NCI-H2029 treated with DMSO at 0.1 percent for 48 hours (cell line): ENCODE measurements at regions not wholly inside any gene's neighbourhood (a gene's known extent, or its start where the extent isn't known, plus 50 kb on each side); places are given as distances from the start of the nearest gene placed in this dataset.

Experiments used
- DNase-seq: peaks from one replicate; lab custom pipeline; 2025; lab: John Stamatoyannopoulos, UW

- no peak for DNase-seq
Measured at GRCh38 chr16:73448970-73449369, 401.0 kb upstream of the ZFHX3 start.

GRCh38 chr16:73447846-73448245 is 399.9 kb upstream of the ZFHX3 start:
- DNase-seq, result no peak

GRCh38 chr16:73434621-73435020 is 386.7 kb upstream of the ZFHX3 start:
- no peak for DNase-seq

- DNase-seq, result no peak
Measured at GRCh38 chr16:73433731-73434307, 385.9 kb upstream of the ZFHX3 start.

GRCh38 chr16:73432850-73433730 is 385.2 kb upstream of the ZFHX3 start:
- DNase-seq, result no peak

GRCh38 chr16:73430138-73430537 is 382.2 kb upstream of the ZFHX3 start:
- DNase-seq, result no peak

- no peak for DNase-seq
Measured at GRCh38 chr16:73428121-73428520, 380.2 kb upstream of the ZFHX3 start.

GRCh38 chr16:73427164-73427563 is 379.2 kb upstream of the ZFHX3 start:
- DNase-seq, result no peak

- DNase-seq, result no peak
Measured at GRCh38 chr16:73426433-73427160, 378.7 kb upstream of the ZFHX3 start.

GRCh38 chr16:73420676-73421075 is 372.7 kb upstream of the ZFHX3 start:
- DNase-seq, result no peak

GRCh38 chr16:73420244-73420643 is 372.3 kb upstream of the ZFHX3 start:
- no peak for DNase-seq

- no peak for DNase-seq
Measured at GRCh38 chr16:73418691-73419090, 370.8 kb upstream of the ZFHX3 start.

GRCh38 chr16:73418051-73418450 is 370.1 kb upstream of the ZFHX3 start:
- no peak for DNase-seq

- no peak for DNase-seq
Measured at GRCh38 chr16:73415286-73415685, 367.4 kb upstream of the ZFHX3 start.

GRCh38 chr16:73414638-73415037 is 366.7 kb upstream of the ZFHX3 start:
- no peak for DNase-seq

GRCh38 chr16:73413830-73414190 is 365.9 kb upstream of the ZFHX3 start:
- DNase-seq, result no peak

GRCh38 chr16:73413091-73413829 is 365.3 kb upstream of the ZFHX3 start:
- DNase-seq, result no peak

GRCh38 chr16:73412416-73412815 is 364.5 kb upstream of the ZFHX3 start:
- DNase-seq, result no peak

GRCh38 chr16:73408716-73409115 is 360.8 kb upstream of the ZFHX3 start:
- DNase-seq, result no peak

GRCh38 chr16:73408311-73408710 is 360.4 kb upstream of the ZFHX3 start:
- DNase-seq, result no peak

- DNase-seq, result no peak
Measured at GRCh38 chr16:73405851-73406250, 357.9 kb upstream of the ZFHX3 start.

- no peak for DNase-seq
Measured at GRCh38 chr16:73404001-73404400, 356.1 kb upstream of the ZFHX3 start.
